ENCODE measurements at regions not wholly inside any gene's neighbourhood (a gene's known extent, or its start where the extent isn't known, plus 50 kb on each side); places are given as distances from the start of the nearest gene placed in this dataset.

- TF ChIP-seq CTCF (IDR thresholded peaks at IDR 0.05) (no peak), ZNF263 (CRISPR knock-in tag; IDR thresholded peaks at IDR 0.05; ENCODE audit: low read depth) (no peak), FOXJ3 (CRISPR knock-in tag; IDR thresholded peaks at IDR 0.05; ENCODE audit: borderline replicate concordance) (no peak), TEAD4 (CRISPR knock-in tag; IDR thresholded peaks at IDR 0.05) (no peak)
These were observed 93.0 kb upstream of the C2CD4B start for GRCh38 chr15:62257996-62258521.
